HG02884 (cell line): ENCODE measurements at regions not wholly inside any gene's neighbourhood (a gene's known extent, or its start where the extent isn't known, plus 50 kb on each side); places are given as distances from the start of the nearest gene placed in this dataset.

Source experiments
- ATAC-seq: cut with Tn5 transposase; IDR thresholded peaks from one replicate; pipeline ENCODE4 v1.9.1; 2021; ENCODE audit warnings: mild to moderate bottlenecking, moderate library complexity; ENCODE audit not compliant: unreplicated experiment

DNA sequence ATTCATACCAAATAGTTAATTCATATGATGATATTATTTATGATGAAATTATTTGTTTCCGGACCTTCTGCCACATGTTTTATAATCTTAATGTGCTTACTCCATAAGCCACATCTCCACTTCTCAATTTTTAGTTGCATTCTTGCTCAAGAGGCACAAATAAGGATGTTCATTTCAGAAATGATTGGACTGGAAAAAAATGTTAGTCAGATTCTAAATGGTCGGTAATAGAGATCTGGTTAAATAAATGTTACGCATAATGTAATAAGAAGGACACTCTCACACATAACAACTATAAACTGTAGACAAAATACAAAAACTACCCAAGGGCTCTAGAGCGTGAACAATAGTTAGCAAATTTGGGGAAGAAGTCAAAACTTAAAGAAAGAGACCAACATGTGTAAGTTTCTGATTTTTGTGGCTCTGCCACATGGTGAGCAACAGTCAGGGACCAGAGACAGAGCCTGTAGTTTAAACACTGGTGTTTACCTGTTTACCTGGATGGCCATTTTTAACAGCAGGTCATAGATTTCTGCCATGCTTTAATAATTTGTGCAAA lies 554.3 kb upstream of the CLINT1 start:
- ATAC-seq: no peak

DNA sequence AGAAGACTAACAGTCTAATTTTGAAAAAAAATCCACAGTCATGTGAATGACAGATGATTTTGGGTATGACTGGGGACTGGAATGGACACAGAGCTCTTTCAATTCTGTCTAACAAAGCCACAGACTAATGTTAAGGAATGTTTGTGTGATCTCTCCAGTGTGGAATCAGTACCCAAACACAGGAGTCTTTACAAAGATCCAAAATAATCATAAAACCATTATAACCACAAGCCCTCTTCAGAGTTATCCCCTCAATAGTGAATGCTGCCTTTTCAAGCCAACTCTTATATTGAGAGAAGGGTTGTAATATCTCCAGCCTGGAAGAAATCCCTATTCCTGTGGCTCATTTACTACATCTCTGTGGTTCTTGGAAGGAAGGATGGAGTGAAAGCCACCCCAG lies 552.0 kb upstream of the CLINT1 start:
- ATAC-seq: no peak

GRCh38 chr5:158409507-158409906 lies 550.6 kb upstream of the CLINT1 start:
- no peak for ATAC-seq

GRCh38 chr5:158407824-158408195 lies 548.9 kb upstream of the CLINT1 start:
- no peak for ATAC-seq

DNA sequence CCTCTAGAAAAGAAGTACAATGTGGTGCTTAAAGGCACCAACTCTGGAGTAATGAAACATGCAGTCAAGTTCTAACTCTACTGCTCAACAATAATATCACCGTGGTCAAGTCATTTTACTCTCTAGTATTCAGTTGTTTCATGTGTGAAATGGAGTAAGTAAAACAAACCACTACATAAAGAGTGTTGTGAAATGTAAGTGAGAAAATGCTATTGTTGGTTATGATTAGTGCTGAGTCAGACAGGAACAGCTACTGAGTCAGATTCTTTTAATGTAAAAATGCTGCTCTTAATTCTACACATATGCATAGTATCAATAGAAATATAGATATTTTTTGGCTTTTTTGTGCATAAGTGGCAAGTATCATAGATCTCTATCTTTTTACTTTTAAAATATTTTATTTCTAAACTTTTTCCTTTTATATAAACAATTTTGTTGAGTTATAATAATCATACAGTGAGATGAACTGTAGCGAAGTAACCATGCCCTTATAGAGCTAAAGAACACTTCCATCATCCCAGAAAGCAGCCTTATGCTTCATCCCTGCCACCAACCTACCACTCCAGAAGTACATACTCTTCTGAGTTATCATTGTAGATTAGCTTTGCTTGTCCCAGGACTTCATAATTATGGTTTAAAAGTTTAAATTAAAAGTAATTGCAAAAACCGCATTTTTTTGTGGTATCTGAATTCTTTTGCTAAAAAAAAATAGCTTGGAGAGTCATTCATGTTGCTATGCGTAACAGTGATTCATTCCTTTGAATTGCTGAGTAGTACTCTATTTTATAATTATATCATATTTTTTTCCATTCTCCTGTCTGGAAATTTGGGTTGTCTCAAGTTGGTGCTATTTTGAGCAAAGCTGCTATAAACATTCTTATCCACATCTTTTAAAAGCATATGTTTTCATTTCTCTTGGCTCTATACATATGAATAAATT lies 548.2 kb upstream of the CLINT1 start:
- peak; percentile 72 for ATAC-seq

DNA sequence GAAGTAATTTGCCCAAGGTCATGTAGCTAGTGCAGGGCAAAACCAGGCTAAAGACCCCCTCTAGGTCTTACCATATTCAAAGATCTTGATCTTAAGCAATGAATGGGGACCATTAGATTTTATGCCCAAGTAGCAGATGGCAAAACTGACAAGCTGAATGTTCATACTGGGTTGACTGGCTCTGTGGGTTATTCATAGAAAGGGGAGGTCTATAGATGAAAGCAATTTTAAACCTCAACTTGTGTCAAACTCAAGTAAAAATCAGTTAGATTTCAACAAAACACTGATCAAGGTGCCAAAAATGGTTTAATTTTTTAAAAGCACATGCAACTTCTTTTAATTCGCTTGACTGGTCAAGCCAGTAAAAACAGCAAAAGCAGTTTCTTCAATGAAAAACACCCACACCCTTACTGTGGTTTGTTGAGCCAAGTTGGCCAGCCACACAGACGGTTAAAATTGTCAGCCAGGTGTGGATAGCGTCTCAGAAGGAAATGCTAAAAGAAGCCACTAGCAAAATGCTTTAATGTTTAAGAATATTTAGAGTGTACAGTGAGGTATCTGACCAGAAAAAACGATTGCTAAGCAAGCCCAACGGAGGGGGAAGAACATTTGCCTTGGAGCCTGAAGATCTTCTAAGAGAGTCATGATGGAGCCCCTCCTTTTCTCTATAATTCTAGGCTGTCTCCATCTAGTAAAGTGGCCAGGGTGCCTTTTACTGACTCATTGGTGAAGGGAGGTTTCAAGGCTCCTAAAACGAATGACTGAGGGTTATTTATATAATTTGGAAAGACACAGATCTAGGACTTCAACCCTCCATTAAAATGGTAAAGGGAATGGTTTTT lies 539.6 kb upstream of the CLINT1 start:
- peak; percentile 82 for ATAC-seq

- ATAC-seq: no peak
Measured at GRCh38 chr5:158397278-158397677, 538.3 kb upstream of the CLINT1 start.

GRCh38 chr5:158394102-158394501 lies 535.2 kb upstream of the CLINT1 start:
- ATAC-seq: no peak

DNA sequence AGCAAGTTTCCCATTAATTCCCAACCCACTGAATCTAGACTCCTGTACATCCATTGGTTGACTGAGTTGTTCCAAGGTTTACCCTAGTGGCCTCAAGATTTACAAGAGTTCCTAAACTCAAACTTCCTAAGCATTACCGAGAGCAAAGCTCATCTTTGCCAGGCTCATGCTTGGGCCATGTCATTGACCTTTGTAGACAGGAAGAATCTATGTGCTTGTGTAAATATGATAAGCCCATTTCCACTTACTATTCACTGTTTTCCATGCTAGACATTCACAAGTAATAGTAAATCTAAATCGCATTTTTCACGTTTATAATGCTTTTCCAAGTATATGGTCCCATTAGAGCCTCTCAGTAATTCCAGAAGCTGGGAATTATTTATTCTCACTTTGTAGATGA lies 534.5 kb upstream of the CLINT1 start:
- ATAC-seq: no peak

DNA sequence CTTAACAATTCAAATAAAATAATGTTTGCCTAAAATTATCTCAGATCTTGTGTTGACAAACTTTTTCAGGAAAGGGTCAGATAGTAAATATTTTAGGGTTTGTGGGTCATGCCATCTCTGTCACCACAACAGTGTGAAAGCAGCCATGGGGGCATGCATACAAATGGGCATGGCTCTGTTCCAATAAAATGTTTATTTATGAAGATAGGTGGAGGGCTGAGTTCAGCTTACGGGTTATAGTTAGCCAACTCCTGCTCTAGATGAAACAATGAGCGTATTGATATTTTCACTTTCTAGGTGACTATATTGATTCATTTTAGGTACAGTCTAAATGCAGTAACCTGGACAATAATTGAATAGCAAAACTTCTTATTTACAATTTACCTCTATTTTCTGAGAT lies 533.8 kb upstream of the CLINT1 start:
- ATAC-seq: no peak

GRCh38 chr5:158390577-158390976 lies 531.6 kb upstream of the CLINT1 start:
- peak; percentile 59 for ATAC-seq

GRCh38 chr5:158389786-158390185 lies 530.8 kb upstream of the CLINT1 start:
- no peak for ATAC-seq

GRCh38 chr5:158388021-158388420 lies 529.1 kb upstream of the CLINT1 start:
- no peak for ATAC-seq

DNA sequence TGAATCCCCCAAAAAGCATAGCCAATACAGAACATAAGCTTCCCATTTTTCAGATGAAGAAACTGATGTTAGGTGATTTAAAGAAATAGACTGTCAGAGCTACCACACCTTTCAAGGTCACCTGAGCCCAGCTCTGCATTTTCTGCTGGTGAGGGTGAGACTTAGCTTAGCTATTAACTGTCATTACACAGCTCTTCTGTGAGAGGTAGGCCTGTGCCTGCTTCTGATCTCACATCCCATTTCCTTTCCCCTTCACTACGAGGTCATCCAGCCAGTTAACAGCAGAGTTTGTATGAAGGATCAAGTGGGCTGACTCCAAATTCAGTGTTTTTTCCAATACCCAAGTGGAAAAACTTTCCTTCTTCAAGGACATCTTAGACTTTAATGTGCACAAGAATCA lies 528.6 kb upstream of the CLINT1 start:
- no peak for ATAC-seq

- no peak for ATAC-seq
Measured at GRCh38 chr5:158385982-158386381, 527.0 kb upstream of the CLINT1 start.

DNA sequence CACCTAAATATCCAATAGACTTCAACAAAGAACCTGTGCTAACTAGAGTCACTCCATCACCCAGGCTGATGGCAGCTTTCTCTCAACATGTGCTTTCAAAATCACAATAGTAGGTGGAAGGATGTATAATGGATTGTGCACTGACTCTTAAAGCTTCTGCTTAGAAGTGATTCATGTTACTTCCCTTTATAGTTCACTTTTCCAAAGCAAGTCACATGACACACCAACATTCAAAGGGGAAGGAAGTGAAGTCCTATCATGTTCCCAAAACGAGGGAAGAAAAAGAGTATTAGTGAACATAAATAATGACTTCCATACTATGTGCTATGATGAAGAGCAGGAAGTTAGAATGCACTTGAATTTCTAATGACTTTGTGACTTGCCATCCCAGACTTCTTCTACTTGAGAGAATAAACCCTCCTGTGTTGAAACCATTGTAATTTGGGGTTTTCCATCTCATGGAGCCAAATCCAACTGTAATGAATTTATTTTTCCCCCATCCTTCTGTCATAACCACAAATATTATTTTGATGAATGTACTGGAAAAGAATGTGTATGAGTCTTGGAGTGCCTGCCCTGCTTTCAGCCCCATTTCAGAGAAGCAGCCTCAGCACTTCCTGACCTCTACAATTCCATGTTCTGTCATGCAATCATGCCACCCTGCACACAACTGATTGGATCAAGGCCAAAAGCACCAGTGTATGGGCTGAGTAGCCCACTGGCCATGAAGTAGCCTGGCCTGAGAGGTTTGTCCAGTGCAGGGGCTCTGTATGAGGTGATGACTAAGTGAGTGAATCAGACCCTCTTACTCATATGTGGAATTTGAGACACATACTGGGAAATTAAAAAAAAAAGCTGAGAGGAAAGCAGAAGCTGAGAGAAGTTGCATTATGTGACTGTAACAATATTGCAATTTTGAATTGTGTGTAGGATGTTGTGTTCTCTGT lies 525.9 kb upstream of the CLINT1 start:
- ATAC-seq: no peak

GRCh38 chr5:158383486-158383885 lies 524.5 kb upstream of the CLINT1 start:
- ATAC-seq: no peak

DNA sequence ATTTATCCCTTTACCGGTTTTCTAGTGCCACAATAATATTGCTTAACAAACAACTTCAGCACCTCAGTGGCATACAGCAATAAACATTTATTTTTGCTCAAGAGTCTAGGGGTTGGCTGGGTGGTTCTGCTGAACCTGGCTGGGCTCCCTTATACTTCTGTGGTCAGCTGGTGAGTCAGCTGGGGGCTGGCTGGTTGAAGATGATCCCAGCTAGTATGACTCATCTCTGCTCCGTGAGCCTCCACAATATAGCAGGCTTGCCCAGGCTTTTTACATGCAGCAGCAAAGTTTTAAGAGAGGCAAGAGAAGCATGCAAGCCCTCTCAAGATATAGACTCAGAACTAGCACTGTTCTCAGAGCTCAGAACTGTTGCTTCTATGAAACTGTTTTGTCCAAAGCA lies 523.5 kb upstream of the CLINT1 start:
- peak; percentile 99 for ATAC-seq

GRCh38 chr5:158381614-158382160 lies 522.7 kb upstream of the CLINT1 start:
- ATAC-seq: no peak

GRCh38 chr5:158380661-158381060 lies 521.7 kb upstream of the CLINT1 start:
- ATAC-seq: no peak
